Astrocyte (in vitro differentiated cells and primary cell): ENCODE measurements at regions not wholly inside any gene's neighbourhood (a gene's known extent, or its start where the extent isn't known, plus 50 kb on each side); places are given as distances from the start of the nearest gene placed in this dataset.

Source experiments
- CTCF ChIP-seq: IDR thresholded peaks from 2 replicates; pipeline ENCODE4 v1.5.1; 2011; ENCODE audit warnings: low read depth, mild to moderate bottlenecking, inconsistent platforms, low read length, moderate library complexity; ENCODE audit not compliant: insufficient read depth
- EZH2 ChIP-seq: IDR thresholded peaks from 2 replicates; pipeline ENCODE4 v1.6.1; 2012; ENCODE audit warnings: mild to moderate bottlenecking, low read length, inconsistent platforms; ENCODE audit not compliant: insufficient read depth

- no peak for TF ChIP-seq EZH2
- no peak for TF ChIP-seq CTCF
These were observed 369.9 kb upstream of the NR3C2 start for GRCh38 chr4:148812101-148812500.
